Ovary (tissue), 3 donors: ENCODE measurements at regions not wholly inside any gene's neighbourhood (a gene's known extent, or its start where the extent isn't known, plus 50 kb on each side); places are given as distances from the start of the nearest gene placed in this dataset.

Source experiments
- EP300 ChIP-seq: sonication (generic); formaldehyde crosslinking; IDR thresholded peaks from one replicate; pipeline ENCODE4 v1.6.1; 2017; ENCODE audit warnings: antibody characterized with exemption
- POLR2A ChIP-seq: fragments of 450-650 bp; IDR thresholded peaks from one replicate; pipeline ENCODE4 v1.6.1; 2017; ENCODE audit warnings: antibody characterized with exemption, mild to moderate bottlenecking, moderate library complexity
- TF ChIP-seq, protein P1 (sequence below), 3 donors: fragments of 450-650 bp in 2 of 3; fragments of 200-600 bp in 1 of 3; IDR thresholded peaks; one replicate each; pipeline versions ENCODE4 v1.5.1 to v1.8.0; 2016 to 2022; ENCODE audit warnings: antibody characterized with exemption in 3 of 3, mild to moderate bottlenecking in 1 of 3
- donor health status: DM: no; HTN: no; CAD: no.

DNA sequence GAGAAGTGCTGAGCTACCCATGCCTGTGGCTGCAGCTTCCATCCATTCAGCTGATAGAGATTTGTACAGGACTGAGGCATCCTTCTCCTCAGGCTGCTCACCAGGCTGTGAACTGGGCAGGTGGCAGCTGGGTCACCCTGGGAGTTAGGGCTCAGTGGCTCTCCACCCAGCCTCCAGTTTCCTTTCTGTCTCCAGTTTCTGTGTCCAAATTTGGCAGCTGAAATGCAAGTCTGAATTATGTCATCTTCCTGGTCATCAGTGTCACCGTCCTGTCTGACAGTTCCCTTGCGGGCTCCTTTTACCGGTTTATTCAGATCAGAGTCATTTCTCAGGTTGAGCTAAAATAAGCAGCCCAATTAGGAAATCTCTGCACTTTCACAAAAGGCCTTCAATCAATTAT, 93.3 kb downstream of the EDN1 start:
- TF ChIP-seq, protein P1, sequence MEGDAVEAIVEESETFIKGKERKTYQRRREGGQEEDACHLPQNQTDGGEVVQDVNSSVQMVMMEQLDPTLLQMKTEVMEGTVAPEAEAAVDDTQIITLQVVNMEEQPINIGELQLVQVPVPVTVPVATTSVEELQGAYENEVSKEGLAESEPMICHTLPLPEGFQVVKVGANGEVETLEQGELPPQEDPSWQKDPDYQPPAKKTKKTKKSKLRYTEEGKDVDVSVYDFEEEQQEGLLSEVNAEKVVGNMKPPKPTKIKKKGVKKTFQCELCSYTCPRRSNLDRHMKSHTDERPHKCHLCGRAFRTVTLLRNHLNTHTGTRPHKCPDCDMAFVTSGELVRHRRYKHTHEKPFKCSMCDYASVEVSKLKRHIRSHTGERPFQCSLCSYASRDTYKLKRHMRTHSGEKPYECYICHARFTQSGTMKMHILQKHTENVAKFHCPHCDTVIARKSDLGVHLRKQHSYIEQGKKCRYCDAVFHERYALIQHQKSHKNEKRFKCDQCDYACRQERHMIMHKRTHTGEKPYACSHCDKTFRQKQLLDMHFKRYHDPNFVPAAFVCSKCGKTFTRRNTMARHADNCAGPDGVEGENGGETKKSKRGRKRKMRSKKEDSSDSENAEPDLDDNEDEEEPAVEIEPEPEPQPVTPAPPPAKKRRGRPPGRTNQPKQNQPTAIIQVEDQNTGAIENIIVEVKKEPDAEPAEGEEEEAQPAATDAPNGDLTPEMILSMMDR (IDR thresholded peaks at IDR 0.05), result no peak
- TF ChIP-seq EP300, result no peak
- no peak for TF ChIP-seq POLR2A
